Activated CD4-positive, alpha-beta T cell treated with anti-CD3 and anti-CD28 coated beads for 48 hours (primary cell): ENCODE measurements at regions not wholly inside any gene's neighbourhood (a gene's known extent, or its start where the extent isn't known, plus 50 kb on each side); places are given as distances from the start of the nearest gene placed in this dataset.
"Not testable (repeated sequence)": the region's sequence is repeated elsewhere in the genome, so short reads cannot be mapped to it uniquely, and the experiment has no call there.

Source experiments
- DNase-seq: peaks from one replicate; pipeline ENCODE4 v3.0.0-alpha.2; 2020

GRCh38 chr15:22201993-22202659 is 121.8 kb downstream of the OR4M2 start:
- DNase-seq = peak; percentile 42

GRCh38 chr15:22203208-22203607 is 122.9 kb downstream of the OR4M2 start:
- not testable (repeated sequence) for DNase-seq

DNA sequence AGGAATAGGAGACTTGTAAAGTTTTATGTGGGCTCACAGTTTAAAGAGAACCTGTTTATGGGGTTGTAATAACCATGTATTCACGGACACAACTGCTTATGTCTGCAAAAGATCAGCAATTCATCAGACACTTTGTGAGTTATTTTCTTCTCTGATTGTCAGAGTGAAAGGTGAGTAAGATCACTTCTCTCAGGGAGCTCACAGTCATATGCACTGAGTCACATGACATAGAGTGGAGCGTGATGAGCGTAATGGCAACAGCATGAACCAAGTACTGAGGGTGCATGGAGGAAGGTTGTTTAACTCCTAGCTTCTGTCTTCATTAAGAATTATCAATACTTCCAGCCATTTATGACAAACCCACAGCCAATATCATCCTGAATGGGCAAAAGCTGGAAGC is 128.8 kb downstream of the OR4M2 start:
- DNase-seq = not testable (repeated sequence)

- DNase-seq = peak; percentile 2
Observed at GRCh38 chr15:22222596-22222995, 142.3 kb downstream of the OR4M2 start.

DNA sequence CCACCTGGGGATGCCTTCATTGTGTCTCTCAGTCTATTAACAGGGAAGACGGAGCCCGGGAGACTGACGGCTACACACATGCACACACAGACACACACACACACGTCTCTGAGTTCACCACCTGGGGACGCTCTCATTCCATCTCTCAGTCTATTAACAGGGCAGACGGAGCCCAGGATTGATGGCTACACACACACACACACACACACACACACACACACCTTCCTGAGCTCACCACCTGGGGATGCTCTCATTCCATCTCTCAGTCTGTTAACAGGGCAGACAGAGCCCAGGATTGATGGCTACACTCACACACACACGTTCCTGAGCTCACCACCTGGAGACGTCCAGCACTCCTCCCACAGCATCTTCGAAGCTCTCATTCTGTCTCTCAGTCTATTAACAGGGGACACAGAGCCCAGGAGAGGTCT is 143.9 kb downstream of the OR4M2 start:
- DNase-seq = peak; percentile 34

- peak; percentile 1 for DNase-seq
Observed at GRCh38 chr15:22224961-22225360, 144.6 kb downstream of the OR4M2 start.

DNA sequence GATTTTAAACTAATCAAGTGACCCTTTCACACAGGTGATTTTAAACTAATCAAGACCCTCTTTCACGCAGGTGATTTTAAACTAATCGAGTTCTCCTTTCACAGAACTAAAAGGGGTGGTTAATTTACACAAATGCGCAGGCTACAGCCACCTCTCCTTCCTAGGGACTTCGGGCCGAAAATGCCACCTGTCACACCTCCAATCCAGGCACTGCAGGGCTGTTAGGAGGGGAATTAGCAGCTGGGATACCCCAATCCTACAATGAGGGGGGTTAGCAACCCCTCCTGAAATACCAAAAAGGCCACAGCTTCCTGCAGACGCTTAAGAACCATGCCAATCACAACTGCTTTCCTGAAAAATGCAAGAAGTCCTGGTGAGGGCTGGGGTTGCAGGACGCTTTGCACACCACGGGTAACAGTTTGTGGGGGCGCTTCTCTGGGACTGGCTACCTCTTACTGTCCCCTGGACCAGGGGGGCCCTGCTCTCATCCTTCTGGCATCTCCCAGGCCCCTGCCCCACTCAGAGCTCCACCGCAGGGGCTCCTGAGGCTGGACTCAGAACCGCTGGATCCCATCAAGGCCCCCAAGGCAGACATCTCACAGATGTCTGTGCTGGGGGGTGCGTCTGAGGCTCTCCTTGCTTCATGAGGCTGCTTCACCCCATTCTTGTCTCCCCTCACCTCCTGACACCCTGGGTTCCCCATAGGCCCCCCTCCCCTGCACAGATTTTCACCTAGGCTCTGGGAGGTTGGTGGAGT is 145.9 kb downstream of the OR4M2 start:
- DNase-seq = peak; percentile 1

DNA sequence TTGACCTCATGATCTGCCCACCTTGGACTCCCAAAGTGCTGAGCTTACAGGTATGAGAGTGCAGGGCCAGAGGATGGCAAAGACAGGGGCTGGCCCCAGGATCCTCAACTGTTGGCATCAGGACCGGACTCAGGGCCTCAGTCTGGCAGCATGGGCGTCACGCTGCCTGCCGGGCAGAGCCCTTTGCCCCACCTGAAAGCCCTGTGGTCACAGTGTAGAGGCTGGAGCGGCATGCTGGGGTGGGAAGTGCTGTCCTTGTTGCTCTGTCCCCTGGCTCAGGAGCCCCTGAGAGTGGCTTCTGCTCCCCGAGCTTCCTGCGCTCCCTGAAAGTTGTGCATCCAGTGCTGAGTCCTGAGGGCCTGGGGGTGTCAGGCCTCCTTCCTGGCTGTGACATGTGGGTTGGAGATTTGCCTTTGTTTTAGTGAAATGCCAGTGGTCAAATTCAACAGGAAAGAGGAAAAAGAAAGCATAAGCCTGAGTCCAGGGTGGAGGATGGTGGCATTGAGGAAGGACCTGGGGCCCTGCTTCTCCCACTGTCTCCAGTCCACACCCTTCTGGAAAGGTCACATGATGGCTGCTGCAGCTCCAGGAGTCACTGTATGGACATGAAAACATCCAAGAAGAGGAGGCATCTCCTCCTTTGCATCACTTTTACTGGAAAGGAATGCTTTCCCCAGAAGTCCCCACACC is 147.2 kb downstream of the OR4M2 start:
- no peak for DNase-seq

DNA sequence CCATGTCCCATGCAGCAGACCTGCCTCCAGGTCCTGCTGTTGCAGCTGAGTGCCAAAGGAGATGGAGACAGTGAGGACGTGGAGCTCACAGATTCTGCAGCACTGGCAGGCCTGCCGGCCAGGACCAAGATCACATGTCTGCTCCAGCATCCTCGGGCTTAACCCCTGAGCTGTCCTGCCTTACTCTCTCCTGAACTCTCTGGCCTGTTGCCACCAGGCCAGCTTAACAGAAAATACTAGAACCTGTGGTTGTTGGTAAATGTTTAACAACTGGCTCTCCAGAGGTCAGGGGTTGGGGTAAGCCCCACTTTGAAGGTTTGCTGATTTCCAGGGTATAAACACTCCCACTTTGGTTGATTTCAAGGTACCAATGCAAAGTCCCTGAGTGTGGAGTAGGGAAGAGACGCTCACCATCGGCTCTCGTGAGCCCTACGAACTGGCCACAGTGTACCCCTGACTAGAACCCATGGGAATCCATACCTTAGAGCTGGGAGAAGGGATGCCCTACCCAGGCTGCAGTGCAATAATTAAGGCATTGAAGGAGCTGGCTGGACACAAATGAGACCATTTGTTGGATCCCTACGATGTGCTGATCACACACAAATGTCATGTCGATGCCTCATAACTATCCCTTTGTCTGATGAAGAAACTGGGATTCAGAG is 147.9 kb downstream of the OR4M2 start:
- DNase-seq = no peak

- DNase-seq = no peak
Observed at GRCh38 chr15:22229990-22230819, 149.9 kb downstream of the OR4M2 start.

- no peak for DNase-seq
Observed at GRCh38 chr15:22231603-22232002, 151.3 kb downstream of the OR4M2 start.

DNA sequence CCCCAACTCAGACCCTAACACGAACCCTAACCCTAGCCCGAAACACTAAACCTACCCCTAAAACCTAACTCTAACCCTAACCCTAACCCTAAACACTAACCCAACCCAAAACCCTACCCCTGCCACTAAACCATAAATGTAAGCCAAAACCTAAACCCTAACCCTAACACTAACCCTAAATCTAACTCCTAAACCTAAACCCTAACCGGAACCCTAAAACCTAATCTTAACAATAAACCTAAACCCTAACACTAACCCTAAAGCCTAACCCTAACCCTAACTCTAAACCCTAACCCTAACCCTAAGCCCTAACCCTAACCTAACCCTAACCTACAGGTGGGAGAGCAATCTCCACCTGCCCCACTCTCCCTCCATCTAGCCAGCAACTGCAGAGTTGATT is 152.3 kb downstream of the OR4M2 start:
- DNase-seq = no peak

DNA sequence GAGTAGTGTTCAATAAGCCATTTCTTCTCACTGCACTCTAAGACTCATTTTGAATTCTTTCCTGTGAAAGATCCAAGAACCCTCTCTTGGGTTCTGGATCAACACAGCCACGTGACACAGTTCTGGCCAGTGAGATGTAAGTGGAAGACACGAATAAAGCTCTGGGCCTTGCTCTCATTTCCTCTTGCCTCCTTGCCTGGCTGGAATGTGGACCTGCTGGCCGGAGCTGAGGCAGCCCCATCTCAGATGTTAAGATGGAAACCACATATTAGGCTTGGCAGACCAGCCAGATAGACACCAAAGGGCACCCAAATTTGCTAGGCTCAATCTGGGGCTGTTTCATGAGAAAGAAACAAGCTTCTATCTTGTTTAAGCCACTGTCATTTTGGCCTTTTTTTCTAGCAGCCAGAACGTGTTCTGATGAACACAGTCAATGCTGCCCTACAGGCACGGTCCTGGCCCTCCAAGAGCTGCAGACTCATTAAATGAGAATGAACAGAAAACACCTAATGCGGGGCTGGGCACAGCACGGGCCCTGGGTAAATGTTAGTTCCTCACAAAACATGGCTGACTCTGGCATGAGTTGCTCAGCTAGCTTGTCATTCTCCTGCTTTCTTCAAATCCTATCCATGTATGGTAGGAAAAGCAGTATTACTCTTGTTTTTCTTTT is 155.1 kb downstream of the OR4M2 start:
- DNase-seq = not testable (repeated sequence)

GRCh38 chr15:22236469-22236868 is 156.1 kb downstream of the OR4M2 start:
- no peak for DNase-seq

DNA sequence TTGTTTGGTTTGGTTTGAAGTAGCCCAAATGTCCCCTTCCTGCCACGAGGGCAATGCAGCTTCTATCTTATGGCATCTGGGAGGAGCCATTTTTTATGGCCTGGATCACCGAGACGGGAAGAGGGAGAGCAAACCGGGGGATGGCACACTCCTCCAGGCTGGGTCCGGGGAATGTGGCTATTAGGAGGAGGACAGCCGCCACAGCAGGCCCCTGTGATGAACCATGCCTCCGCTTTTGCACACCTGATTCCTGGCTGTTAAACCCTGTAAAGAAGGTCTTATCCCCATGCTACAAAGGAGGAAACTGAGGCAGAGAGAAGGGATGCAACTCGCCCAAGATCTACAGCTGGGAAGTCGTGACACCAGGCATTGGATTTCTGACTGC is 157.6 kb downstream of the OR4M2 start:
- no peak for DNase-seq

DNA sequence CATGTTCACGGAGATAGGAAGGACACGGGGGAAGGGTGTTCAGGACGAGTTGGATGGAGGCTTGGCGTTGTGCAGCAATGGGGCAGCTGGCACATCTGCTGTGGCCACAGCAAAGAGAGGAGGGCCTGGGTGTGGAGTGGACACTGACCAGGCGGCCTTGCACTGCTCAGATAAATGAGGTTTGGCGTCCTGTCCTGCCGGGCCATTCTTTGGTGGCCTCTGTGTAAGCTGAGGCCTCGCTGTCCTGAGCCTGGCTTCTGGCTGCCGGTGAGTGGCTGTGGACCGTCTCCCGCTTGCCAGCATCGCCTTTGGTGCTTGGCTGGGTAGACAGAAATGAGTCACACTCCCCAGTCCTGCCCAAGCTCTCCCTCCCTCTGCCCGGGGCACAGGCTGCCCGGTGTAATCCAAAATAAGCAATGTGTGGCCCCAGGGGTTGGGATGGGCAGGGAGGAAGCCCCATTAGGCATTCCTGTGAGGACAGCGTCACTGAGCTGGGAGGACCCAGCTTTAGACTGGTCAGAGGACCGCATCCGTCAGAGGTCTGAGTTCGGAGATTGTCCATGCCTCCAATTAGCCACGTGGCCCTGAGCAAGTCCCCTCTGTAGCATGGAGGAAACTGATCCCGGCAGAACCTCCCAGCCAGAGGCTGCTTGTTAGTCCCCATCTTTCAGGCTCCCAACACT is 158.1 kb downstream of the OR4M2 start:
- not testable (repeated sequence) for DNase-seq

GRCh38 chr15:22238959-22239805 is 158.9 kb downstream of the OR4M2 start:
- not testable (repeated sequence) for DNase-seq

DNA sequence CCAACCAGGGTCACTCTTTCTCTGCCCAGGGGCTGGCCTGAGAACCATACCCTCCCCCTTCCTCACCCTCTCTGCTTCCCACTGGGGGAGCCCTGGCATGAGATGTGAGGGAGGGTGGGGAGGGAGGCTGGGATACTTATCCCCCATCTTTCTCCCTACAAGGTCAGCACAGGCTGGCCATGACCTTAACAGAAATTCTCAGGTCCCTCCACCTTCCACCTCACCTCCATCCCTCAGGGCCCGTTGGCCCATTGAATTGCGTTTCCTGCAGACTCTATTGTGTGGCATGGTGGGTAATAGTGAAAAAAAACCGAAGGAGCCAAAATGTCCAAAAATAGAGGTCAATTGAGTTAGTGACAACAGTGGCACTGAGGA is 159.5 kb downstream of the OR4M2 start:
- DNase-seq = no peak

- DNase-seq = no peak
Observed at GRCh38 chr15:22240403-22240802, 160.1 kb downstream of the OR4M2 start.

- no peak for DNase-seq
Observed at GRCh38 chr15:22240986-22241385, 160.7 kb downstream of the OR4M2 start.
